Endothelial cell (in vitro differentiated cells): ENCODE measurements at regions not wholly inside any gene's neighbourhood (a gene's known extent, or its start where the extent isn't known, plus 50 kb on each side); places are given as distances from the start of the nearest gene placed in this dataset.

Source experiments
- DNase-seq: peaks from one replicate; pipeline ENCODE4 v3.0.0; 2021; ENCODE audit warnings: low spot score
- H3K27ac Mint-ChIP-seq: one replicate; pipeline ENCODE4 v1.8.0; 2021; ENCODE audit warnings: mixed read lengths, inconsistent platforms; ENCODE audit not compliant: unreplicated experiment
- H3K27me3 Mint-ChIP-seq: one replicate; pipeline ENCODE4 v1.8.0; 2021; ENCODE audit warnings: mild to moderate bottlenecking, moderate library complexity, mixed read lengths, inconsistent platforms; ENCODE audit not compliant: unreplicated experiment
- H3K36me3 Mint-ChIP-seq: one replicate; pipeline ENCODE4 v1.8.0; 2021; ENCODE audit warnings: mild to moderate bottlenecking, low read depth, mixed read lengths, inconsistent platforms; ENCODE audit not compliant: unreplicated experiment
- H3K4me1 Mint-ChIP-seq: one replicate; pipeline ENCODE4 v1.8.0; 2021; ENCODE audit warnings: mild to moderate bottlenecking, mixed read lengths, inconsistent platforms; ENCODE audit not compliant: unreplicated experiment
- H3K4me3 Mint-ChIP-seq: one replicate; pipeline ENCODE4 v1.8.0; 2021; ENCODE audit warnings: mild to moderate bottlenecking, mixed read lengths, inconsistent platforms; ENCODE audit not compliant: unreplicated experiment
- H3K9me3 Mint-ChIP-seq: one replicate; pipeline ENCODE4 v1.8.0; 2021; ENCODE audit warnings: mixed read lengths, inconsistent platforms; ENCODE audit not compliant: unreplicated experiment
- TF ChIP-seq, protein P1 (sequence below): fragments of 200-600 bp; sonication (generic); IDR thresholded peaks from one replicate; pipeline ENCODE4 v1.5.0; 2021; ENCODE audit warnings: antibody characterized with exemption; ENCODE audit not compliant: unreplicated experiment

DNA sequence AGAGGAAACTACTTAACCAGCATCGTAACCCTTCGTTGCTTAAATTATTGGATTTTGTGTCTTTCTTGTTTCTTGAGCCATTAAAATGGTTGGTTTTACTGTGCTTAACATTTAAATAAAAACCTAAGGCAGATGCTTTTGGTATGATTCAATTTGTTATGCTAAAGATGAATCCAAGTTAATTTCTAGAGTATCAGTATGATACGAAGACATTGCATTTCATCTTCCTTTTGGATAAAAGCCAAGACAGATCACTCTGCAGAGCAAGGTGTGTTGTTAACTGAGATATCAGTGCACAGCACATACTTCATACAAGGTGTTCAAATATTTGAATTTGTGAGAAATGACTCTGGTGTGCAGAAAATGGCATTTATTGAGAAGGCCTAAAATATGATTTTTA is 480.5 kb downstream of the PCNX1 start:
- DNase-seq, result no peak
- Mint-ChIP-seq H3K4me3 (no peak overlapping the region), H3K9me3 (no peaks in the 10 kb centered on the region), H3K27me3 (no peaks in the 10 kb centered on the region), H3K36me3 (peaks cover 10% of the 10 kb centered on the region), H3K27ac (no peak overlapping the region), H3K4me1 (peaks cover 15% of the 10 kb centered on the region)
- TF ChIP-seq, protein P1, sequence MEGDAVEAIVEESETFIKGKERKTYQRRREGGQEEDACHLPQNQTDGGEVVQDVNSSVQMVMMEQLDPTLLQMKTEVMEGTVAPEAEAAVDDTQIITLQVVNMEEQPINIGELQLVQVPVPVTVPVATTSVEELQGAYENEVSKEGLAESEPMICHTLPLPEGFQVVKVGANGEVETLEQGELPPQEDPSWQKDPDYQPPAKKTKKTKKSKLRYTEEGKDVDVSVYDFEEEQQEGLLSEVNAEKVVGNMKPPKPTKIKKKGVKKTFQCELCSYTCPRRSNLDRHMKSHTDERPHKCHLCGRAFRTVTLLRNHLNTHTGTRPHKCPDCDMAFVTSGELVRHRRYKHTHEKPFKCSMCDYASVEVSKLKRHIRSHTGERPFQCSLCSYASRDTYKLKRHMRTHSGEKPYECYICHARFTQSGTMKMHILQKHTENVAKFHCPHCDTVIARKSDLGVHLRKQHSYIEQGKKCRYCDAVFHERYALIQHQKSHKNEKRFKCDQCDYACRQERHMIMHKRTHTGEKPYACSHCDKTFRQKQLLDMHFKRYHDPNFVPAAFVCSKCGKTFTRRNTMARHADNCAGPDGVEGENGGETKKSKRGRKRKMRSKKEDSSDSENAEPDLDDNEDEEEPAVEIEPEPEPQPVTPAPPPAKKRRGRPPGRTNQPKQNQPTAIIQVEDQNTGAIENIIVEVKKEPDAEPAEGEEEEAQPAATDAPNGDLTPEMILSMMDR, result no peak

- H3K36me3 Mint-ChIP-seq, result peaks cover 10% of the 10 kb centered on the region
- H3K4me1 Mint-ChIP-seq, result peaks cover 15% of the 10 kb centered on the region
- H3K27ac Mint-ChIP-seq, result no peak overlapping the region
- DNase-seq, result no peak
- H3K9me3 Mint-ChIP-seq, result no peaks in the 10 kb centered on the region
- TF ChIP-seq, protein P1, result no peak
- no peaks in the 10 kb centered on the region for H3K27me3 Mint-ChIP-seq
- H3K4me3 Mint-ChIP-seq, result no peak overlapping the region
Observed at GRCh38 chr14:71388336-71388735, 481.1 kb downstream of the PCNX1 start.

- peaks cover 15% of the 10 kb centered on the region for H3K4me1 Mint-ChIP-seq
- H3K36me3 Mint-ChIP-seq, result peaks cover 10% of the 10 kb centered on the region
- TF ChIP-seq, protein P1, result no peak
- no peaks in the 10 kb centered on the region for H3K27me3 Mint-ChIP-seq
- H3K27ac Mint-ChIP-seq, result no peak overlapping the region
- no peak overlapping the region for H3K4me3 Mint-ChIP-seq
- H3K9me3 Mint-ChIP-seq, result no peaks in the 10 kb centered on the region
- no peak for DNase-seq
Observed at GRCh38 chr14:71388862-71389261, 481.6 kb downstream of the PCNX1 start.

- Mint-ChIP-seq H3K4me3 (no peak overlapping the region), H3K27ac (no peak overlapping the region), H3K27me3 (no peaks in the 10 kb centered on the region), H3K4me1 (peaks cover 16% of the 10 kb centered on the region), H3K36me3 (peaks cover 4% of the 10 kb centered on the region), H3K9me3 (no peaks in the 10 kb centered on the region)
- DNase-seq, result no peak
- TF ChIP-seq, protein P1, result no peak
Observed at GRCh38 chr14:71394386-71394785, 487.1 kb downstream of the PCNX1 start.

DNA sequence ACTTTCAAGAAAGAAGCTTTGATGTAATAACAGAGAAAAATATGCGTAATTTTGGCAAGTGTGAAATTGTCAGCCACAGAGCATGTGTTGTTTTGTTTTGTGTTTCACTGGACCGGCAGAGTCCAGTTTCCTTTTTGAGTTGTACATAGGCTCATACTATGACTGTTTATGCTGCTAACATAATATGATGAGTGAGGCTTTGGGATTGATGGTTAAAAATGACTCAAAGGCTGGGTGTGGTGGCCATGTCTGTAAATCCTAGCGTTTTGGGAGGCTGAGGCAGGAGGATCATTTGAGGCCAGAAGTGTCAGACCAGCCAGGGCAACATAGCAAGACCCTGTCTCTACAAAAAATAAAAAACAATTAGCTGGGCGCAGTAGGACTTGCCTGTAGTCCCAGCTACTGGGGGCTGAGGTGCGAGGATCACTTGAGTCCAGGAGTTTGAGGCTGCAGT is 487.9 kb downstream of the PCNX1 start:
- Mint-ChIP-seq H3K36me3 (peaks cover 4% of the 10 kb centered on the region), H3K4me1 (peaks cover 12% of the 10 kb centered on the region), H3K4me3 (no peak overlapping the region), H3K27me3 (no peaks in the 10 kb centered on the region), H3K9me3 (no peaks in the 10 kb centered on the region), H3K27ac (no peak overlapping the region)
- no peak for DNase-seq
- TF ChIP-seq, protein P1, result no peak
